HepG2 (cell line): ENCODE measurements at regions not wholly inside any gene's neighbourhood (a gene's known extent, or its start where the extent isn't known, plus 50 kb on each side); places are given as distances from the start of the nearest gene placed in this dataset.

ENCODE experiments used
- ATF7 ChIP-seq, 2 experiments: fragments of 450-650 bp in 1 of 2; sonication (generic) in 1 of 2; formaldehyde crosslinking in 1 of 2; IDR thresholded peaks; 2 replicates each; pipeline versions ENCODE4 v1.4.0 to v1.6.1; 2016 to 2020; ENCODE audit warnings: antibody characterized with exemption in 1 of 2, mild to moderate bottlenecking in 1 of 2, missing genetic modification reagents in 1 of 2
- CREB1 ChIP-seq, 2 experiments: fragments of 450-650 bp in 1 of 2; IDR thresholded peaks; 2 replicates each; pipeline ENCODE4 v1.6.1; 2016 to 2017; ENCODE audit warnings: control low read depth in 1 of 2, mild to moderate bottlenecking in 1 of 2, missing compliant biosample characterization in 1 of 2, missing genetic modification characterization in 1 of 2
- DPF2 ChIP-seq: sonication (generic); formaldehyde crosslinking; IDR thresholded peaks from 2 replicates; pipeline ENCODE4 v1.4.0; 2020; ENCODE audit warnings: mild to moderate bottlenecking, low read depth, missing genetic modification reagents, borderline replicate concordance
- EZH2 ChIP-seq: conservative IDR thresholded peaks from 2 replicates; pipeline ENCODE4 v1.6.1; 2012; ENCODE audit warnings: mild to moderate bottlenecking, low read depth, low read length, moderate library complexity
- POLR2A ChIP-seq, 2 experiments: IDR thresholded peaks; 2 replicates each; pipeline ENCODE4 v1.6.1; 2011; ENCODE audit warnings: low read depth in 2 of 2, low read length in 2 of 2, mild to moderate bottlenecking in 1 of 2, moderate library complexity in 1 of 2; ENCODE audit not compliant: insufficient read depth in 1 of 2
- U2AF2 ChIP-seq: fragments of 200-400 bp; formaldehyde crosslinking; IDR thresholded peaks from 2 replicates; pipeline ENCODE4 v1.6.1; 2017; ENCODE audit warnings: low read depth, mild to moderate bottlenecking, low read length
- ZBTB40 ChIP-seq, 2 experiments: fragments of 450-650 bp in 1 of 2; sonication (generic) in 1 of 2; formaldehyde crosslinking in 1 of 2; IDR thresholded peaks; 2 replicates each; pipeline versions ENCODE4 v1.6.1 to v1.8.0; 2016 to 2022; ENCODE audit warnings: antibody characterized with exemption in 1 of 2, mild to moderate bottlenecking in 1 of 2, missing genetic modification reagents in 1 of 2
- ZFAT ChIP-seq: sonication (generic); formaldehyde crosslinking; conservative IDR thresholded peaks from 2 replicates; pipeline ENCODE4 v1.8.1; 2023; ENCODE audit warnings: missing genetic modification reagents, inconsistent platforms
- TF ChIP-seq, protein P1 (sequence below): sonication (generic); formaldehyde crosslinking; IDR thresholded peaks from 2 replicates; pipeline ENCODE4 v1.4.0; 2020; ENCODE audit warnings: missing genetic modification reagents, borderline replicate concordance

- no peak for TF ChIP-seq U2AF2
- TF ChIP-seq CREB1 (IDR thresholded peaks at IDR 0.05) = no peak
- TF ChIP-seq CREB1 (CRISPR knock-in tag; IDR thresholded peaks at IDR 0.05) = no peak
- no peak for TF ChIP-seq ZFAT (CRISPR knock-in tag)
- TF ChIP-seq, protein P1, sequence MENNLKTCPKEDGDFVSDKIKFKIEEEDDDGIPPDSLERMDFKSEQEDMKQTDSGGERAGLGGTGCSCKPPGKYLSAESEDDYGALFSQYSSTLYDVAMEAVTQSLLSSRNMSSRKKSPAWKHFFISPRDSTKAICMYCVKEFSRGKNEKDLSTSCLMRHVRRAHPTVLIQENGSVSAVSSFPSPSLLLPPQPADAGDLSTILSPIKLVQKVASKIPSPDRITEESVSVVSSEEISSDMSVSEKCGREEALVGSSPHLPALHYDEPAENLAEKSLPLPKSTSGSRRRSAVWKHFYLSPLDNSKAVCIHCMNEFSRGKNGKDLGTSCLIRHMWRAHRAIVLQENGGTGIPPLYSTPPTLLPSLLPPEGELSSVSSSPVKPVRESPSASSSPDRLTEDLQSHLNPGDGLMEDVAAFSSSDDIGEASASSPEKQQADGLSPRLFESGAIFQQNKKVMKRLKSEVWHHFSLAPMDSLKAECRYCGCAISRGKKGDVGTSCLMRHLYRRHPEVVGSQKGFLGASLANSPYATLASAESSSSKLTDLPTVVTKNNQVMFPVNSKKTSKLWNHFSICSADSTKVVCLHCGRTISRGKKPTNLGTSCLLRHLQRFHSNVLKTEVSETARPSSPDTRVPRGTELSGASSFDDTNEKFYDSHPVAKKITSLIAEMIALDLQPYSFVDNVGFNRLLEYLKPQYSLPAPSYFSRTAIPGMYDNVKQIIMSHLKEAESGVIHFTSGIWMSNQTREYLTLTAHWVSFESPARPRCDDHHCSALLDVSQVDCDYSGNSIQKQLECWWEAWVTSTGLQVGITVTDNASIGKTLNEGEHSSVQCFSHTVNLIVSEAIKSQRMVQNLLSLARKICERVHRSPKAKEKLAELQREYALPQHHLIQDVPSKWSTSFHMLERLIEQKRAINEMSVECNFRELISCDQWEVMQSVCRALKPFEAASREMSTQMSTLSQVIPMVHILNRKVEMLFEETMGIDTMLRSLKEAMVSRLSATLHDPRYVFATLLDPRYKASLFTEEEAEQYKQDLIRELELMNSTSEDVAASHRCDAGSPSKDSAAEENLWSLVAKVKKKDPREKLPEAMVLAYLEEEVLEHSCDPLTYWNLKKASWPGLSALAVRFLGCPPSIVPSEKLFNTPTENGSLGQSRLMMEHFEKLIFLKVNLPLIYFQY (CRISPR knock-in tag) = no peak
- TF ChIP-seq ZBTB40 (IDR thresholded peaks at IDR 0.05) = no peak
- no peak for TF ChIP-seq ZBTB40 (CRISPR knock-in tag; IDR thresholded peaks at IDR 0.05)
- no peak for TF ChIP-seq POLR2A (IDR thresholded peaks at IDR 0.05; ENCODE audit: insufficient read depth in 1 of 2, low read depth in 2 of 2, low read length in 2 of 2)
- TF ChIP-seq EZH2 = no peak
- TF ChIP-seq ATF7 (IDR thresholded peaks at IDR 0.05) = no peak
- TF ChIP-seq ATF7 (CRISPR knock-in tag; IDR thresholded peaks at IDR 0.05) = no peak
- no peak for TF ChIP-seq DPF2 (CRISPR knock-in tag)
These were observed 900.9 kb upstream of the ROBO1 start for GRCh38 chr3:80668600-80669294.
